Fibroblast of lung (primary cell): ENCODE measurements at regions not wholly inside any gene's neighbourhood (a gene's known extent, or its start where the extent isn't known, plus 50 kb on each side); places are given as distances from the start of the nearest gene placed in this dataset.
A peak's percentile ranks its signal among the peaks of the same experiment; 100 is the strongest.

Source experiments
- DNase-seq, 2 donors: peaks; one replicate each; pipeline versions ENCODE4 v3.0.0 to v3.0.0-alpha.2; 2010; ENCODE audit warnings: low read depth in 2 of 2
- H2AFZ ChIP-seq: 2 replicates; pipeline ENCODE4 v1.5.1; 2012; ENCODE audit warnings: low read length, control low read depth, inconsistent platforms
- H3K27ac ChIP-seq: 2 replicates; pipeline ENCODE4 v1.5.1; 2011; ENCODE audit warnings: low read length, control low read depth; ENCODE audit not compliant: insufficient read depth
- H3K27me3 ChIP-seq: 2 replicates; pipeline ENCODE4 v1.5.1; 2011; ENCODE audit warnings: mild to moderate bottlenecking, low read length; ENCODE audit not compliant: control insufficient read depth, insufficient read depth
- H3K36me3 ChIP-seq: 2 replicates; pipeline ENCODE4 v1.5.1; 2011; ENCODE audit warnings: low read length; ENCODE audit not compliant: control insufficient read depth, insufficient read depth
- H3K4me1 ChIP-seq: 2 replicates; pipeline ENCODE4 v1.5.1; 2011; ENCODE audit warnings: low read length; ENCODE audit not compliant: control insufficient read depth, insufficient read depth; ENCODE audit errors: extremely low read depth
- H3K4me2 ChIP-seq: 2 replicates; pipeline ENCODE4 v1.5.1; 2011; ENCODE audit warnings: low read length, control low read depth; ENCODE audit not compliant: insufficient read depth; ENCODE audit errors: extremely low read depth
- H3K4me3 ChIP-seq, 4 experiments: fragments of 200-600 bp in 1 of 4; sonication (generic) in 1 of 4; replicated peaks in 1 of 4; 2 replicates each; pipeline ENCODE4 v1.5.1; 2011 to 2016; ENCODE audit warnings: low read length in 4 of 4, low read depth in 3 of 4, mild to moderate bottlenecking in 3 of 4, control low read depth in 2 of 4, inconsistent platforms in 1 of 4, mixed read lengths in 1 of 4; ENCODE audit not compliant: insufficient read depth in 1 of 4; ENCODE audit errors: control extremely low read depth in 1 of 4
- H3K79me2 ChIP-seq: 2 replicates; pipeline ENCODE4 v1.5.1; 2012; ENCODE audit warnings: mild to moderate bottlenecking, low read length, inconsistent platforms; ENCODE audit not compliant: control insufficient read depth, insufficient read depth
- H3K9ac ChIP-seq: 2 replicates; pipeline ENCODE4 v1.5.1; 2011; ENCODE audit warnings: mild to moderate bottlenecking, low read length, control low read depth; ENCODE audit not compliant: insufficient read depth
- H3K9me3 ChIP-seq: 2 replicates; pipeline ENCODE4 v1.5.1; 2012; ENCODE audit warnings: low read depth, low read length; ENCODE audit not compliant: control insufficient read depth, insufficient read depth
- H4K20me1 ChIP-seq: 2 replicates; pipeline ENCODE4 v1.5.1; 2011; ENCODE audit warnings: low read length; ENCODE audit not compliant: control insufficient read depth, insufficient read depth; ENCODE audit errors: extremely low read depth
- EZH2 ChIP-seq: IDR thresholded peaks from 2 replicates; pipeline ENCODE4 v1.5.1; 2012; ENCODE audit warnings: low read length, control low read depth, mild to moderate bottlenecking; ENCODE audit errors: missing control alignments
- TF ChIP-seq, protein P1 (sequence below), 2 donors: IDR thresholded peaks in 1 of 2; conservative IDR thresholded peaks in 1 of 2; 1 replicate in 1 of 2; 2 replicates in 1 of 2; pipeline ENCODE4 v1.5.1; 2011 to 2012; ENCODE audit warnings: low read length in 2 of 2, control low read depth in 1 of 2, inconsistent platforms in 1 of 2, low read depth in 1 of 2, mild to moderate bottlenecking in 1 of 2

DNA sequence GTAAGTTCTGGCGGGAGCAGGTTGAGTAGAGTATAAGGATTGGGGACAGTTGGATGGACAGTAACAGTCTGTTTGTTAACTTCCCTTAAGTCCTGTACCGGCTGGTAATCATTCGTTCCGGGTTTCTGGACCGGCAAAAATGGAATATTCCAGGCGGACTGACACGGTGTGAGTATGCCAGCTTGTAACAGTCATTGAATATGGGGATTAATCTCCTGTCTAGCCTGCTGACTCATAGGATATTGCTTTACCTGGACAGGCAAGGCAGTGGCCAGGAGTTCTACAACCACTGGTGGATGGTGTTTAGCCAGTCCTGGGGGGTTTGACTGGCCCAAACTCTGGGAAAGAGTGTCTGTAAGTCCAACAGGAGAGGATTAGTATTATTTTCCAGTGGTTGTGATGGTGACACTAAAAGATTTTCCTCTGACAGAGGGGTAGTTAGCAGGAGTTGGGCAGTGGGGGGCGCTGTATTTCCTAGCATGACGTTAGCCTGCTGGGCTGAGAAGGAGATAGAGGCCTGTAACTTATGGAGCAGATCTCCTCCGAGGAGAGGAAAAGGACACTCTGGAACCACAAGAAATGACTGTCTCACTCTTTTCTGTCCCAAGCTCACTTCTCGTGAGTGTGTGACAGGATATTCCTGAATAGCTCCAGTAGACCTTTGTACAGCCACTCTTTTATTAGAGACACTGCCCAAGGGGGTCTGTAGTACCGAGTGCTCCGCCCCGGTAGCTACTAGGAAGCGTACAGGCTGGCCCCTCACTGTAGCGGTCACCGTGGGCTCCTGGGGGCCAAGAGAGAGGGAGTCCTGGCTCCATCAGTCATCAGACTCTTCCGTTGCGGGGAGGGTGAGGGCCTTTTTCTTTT, 152.2 kb downstream of the TRIM27 start:
- Histone ChIP-seq H3K9me3 (no peaks in the 10 kb centered on the region), H3K36me3 (no peaks in the 10 kb centered on the region), H2AFZ (no peak overlapping the region), H3K4me2 (no peak overlapping the region), H3K9ac (no peak overlapping the region), H3K4me1 (no peaks in the 10 kb centered on the region), H3K27ac (no peak overlapping the region), H3K4me3 (no peak overlapping the region), H3K27me3 (peaks cover 40% of the 10 kb centered on the region), H4K20me1 (no peaks in the 10 kb centered on the region), H3K79me2 (no peaks in the 10 kb centered on the region)
- TF ChIP-seq EZH2: no peak
- TF ChIP-seq, protein P1, sequence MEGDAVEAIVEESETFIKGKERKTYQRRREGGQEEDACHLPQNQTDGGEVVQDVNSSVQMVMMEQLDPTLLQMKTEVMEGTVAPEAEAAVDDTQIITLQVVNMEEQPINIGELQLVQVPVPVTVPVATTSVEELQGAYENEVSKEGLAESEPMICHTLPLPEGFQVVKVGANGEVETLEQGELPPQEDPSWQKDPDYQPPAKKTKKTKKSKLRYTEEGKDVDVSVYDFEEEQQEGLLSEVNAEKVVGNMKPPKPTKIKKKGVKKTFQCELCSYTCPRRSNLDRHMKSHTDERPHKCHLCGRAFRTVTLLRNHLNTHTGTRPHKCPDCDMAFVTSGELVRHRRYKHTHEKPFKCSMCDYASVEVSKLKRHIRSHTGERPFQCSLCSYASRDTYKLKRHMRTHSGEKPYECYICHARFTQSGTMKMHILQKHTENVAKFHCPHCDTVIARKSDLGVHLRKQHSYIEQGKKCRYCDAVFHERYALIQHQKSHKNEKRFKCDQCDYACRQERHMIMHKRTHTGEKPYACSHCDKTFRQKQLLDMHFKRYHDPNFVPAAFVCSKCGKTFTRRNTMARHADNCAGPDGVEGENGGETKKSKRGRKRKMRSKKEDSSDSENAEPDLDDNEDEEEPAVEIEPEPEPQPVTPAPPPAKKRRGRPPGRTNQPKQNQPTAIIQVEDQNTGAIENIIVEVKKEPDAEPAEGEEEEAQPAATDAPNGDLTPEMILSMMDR (conservative IDR thresholded peaks at IDR 0.05 in 1 of 2, IDR thresholded peaks at IDR 0.05 in 1 of 2; ENCODE audit: low read depth in 1 of 2, low read length in 2 of 2): no peak
- DNase-seq: no peak

DNA sequence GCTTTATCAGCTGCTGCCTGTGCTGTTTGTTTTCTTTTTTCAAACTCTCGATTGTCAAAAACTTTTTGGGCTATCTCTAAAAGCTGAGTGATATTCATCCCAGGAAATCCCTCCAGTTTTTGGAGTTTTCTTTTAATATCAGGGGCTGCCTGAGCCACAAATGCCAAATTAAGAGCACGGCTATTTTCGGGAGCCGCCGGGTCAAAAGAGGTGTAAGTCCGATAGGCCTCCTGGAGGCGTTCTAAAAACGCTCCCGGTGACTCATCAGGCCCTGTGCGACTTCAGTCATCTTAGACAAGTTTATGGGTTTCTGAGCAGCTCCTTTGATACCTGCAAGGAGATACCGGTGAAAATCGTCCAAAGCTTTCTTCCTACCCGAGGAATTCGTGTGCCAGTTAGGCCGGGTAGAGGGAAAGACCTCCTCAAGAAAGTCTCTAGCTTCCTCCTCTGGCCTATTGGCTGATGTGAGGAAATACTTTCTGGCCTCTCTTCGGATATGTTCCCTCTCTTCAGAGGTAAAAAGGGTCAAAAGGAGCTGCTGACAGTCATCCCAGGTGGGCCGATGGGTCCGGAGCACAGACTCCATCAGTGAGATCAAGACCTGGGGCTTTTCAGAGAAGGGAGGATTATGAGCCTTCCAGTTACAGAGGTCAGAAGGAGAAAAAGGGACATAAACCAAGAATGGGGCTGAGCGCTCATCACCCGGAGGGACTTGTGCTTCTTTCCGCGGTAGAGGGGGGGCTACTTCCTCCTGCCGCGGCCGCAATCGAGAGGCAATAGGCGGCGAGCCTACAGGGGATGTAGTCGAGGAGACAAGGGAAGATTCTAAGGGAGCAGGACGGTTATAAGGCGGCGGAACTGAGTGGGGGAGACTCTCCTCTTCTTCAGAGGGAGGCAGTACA, 151.1 kb downstream of the TRIM27 start:
- H4K20me1 ChIP-seq: no peaks in the 10 kb centered on the region
- TF ChIP-seq, protein P1 (conservative IDR thresholded peaks at IDR 0.05 in 1 of 2, IDR thresholded peaks at IDR 0.05 in 1 of 2; ENCODE audit: low read depth in 1 of 2, low read length in 2 of 2): no peak
- TF ChIP-seq EZH2: no peak
- H3K36me3 ChIP-seq: no peaks in the 10 kb centered on the region
- no peaks in the 10 kb centered on the region for H3K79me2 ChIP-seq
- no peak overlapping the region for H3K9ac ChIP-seq
- no peak overlapping the region for H3K4me2 ChIP-seq
- no peak overlapping the region for H2AFZ ChIP-seq
- no peaks in the 10 kb centered on the region for H3K4me1 ChIP-seq
- peaks cover 46% of the 10 kb centered on the region for H3K27me3 ChIP-seq
- no peak overlapping the region for H3K4me3 ChIP-seq
- no peaks in the 10 kb centered on the region for H3K9me3 ChIP-seq
- no peak overlapping the region for H3K27ac ChIP-seq
- DNase-seq: no peak

GRCh38 chr6:28774292-28775051, 149.3 kb downstream of the TRIM27 start:
- H3K9ac ChIP-seq: no peak overlapping the region
- no peak overlapping the region for H3K4me3 ChIP-seq
- H3K27ac ChIP-seq: no peak overlapping the region
- H4K20me1 ChIP-seq: no peaks in the 10 kb centered on the region
- H3K27me3 ChIP-seq: peaks cover 46% of the 10 kb centered on the region
- no peaks in the 10 kb centered on the region for H3K4me1 ChIP-seq
- no peaks in the 10 kb centered on the region for H3K36me3 ChIP-seq
- no peaks in the 10 kb centered on the region for H3K79me2 ChIP-seq
- no peaks in the 10 kb centered on the region for H3K9me3 ChIP-seq
- TF ChIP-seq EZH2: peak; percentile 30
- TF ChIP-seq, protein P1 (conservative IDR thresholded peaks at IDR 0.05 in 1 of 2, IDR thresholded peaks at IDR 0.05 in 1 of 2; ENCODE audit: low read depth in 1 of 2, low read length in 2 of 2): no peak
- DNase-seq: no peak
- no peak overlapping the region for H3K4me2 ChIP-seq
- H2AFZ ChIP-seq: no peak overlapping the region
